H9 (cell line): ENCODE measurements at regions not wholly inside any gene's neighbourhood (a gene's known extent, or its start where the extent isn't known, plus 50 kb on each side); places are given as distances from the start of the nearest gene placed in this dataset.

Experiments
- DNase-seq: peaks from one replicate; pipeline ENCODE4 v3.0.0-alpha.2; 2017
- H2AFZ ChIP-seq: one replicate; pipeline ENCODE4 v1.6.1; 2013; ENCODE audit warnings: mild to moderate bottlenecking, low read length, control low read depth, moderate library complexity
- H2AK5ac ChIP-seq: 2 replicates; pipeline ENCODE4 v1.6.1; 2013; ENCODE audit warnings: low read length, control low read depth, mixed read lengths; ENCODE audit not compliant: insufficient read length
- H2BK120ac ChIP-seq: one replicate; pipeline ENCODE4 v1.6.1; 2013; ENCODE audit warnings: low read depth, mild to moderate bottlenecking, low read length, control low read depth, inconsistent platforms; ENCODE audit not compliant: poor library complexity, severe bottlenecking
- H2BK12ac ChIP-seq: 2 replicates; pipeline ENCODE4 v1.6.1; 2013; ENCODE audit warnings: low read length, control low read depth, mixed read lengths, low read depth; ENCODE audit not compliant: insufficient read length
- H2BK15ac ChIP-seq: 2 replicates; pipeline ENCODE4 v1.6.1; 2013; ENCODE audit warnings: low read depth, low read length, control low read depth
- H2BK20ac ChIP-seq: one replicate; pipeline ENCODE4 v1.6.1; 2013; ENCODE audit warnings: low read depth, mild to moderate bottlenecking, low read length, control low read depth, inconsistent platforms; ENCODE audit not compliant: poor library complexity, severe bottlenecking
- H2BK5ac ChIP-seq: 2 replicates; pipeline ENCODE4 v1.6.1; 2013; ENCODE audit warnings: low read length, control low read depth, mixed read lengths; ENCODE audit not compliant: insufficient read length
- H3K14ac ChIP-seq: 2 replicates; pipeline ENCODE4 v1.6.1; 2013; ENCODE audit warnings: low read length, control low read depth; ENCODE audit not compliant: insufficient read depth
- H3K18ac ChIP-seq: 2 replicates; pipeline ENCODE4 v1.6.1; 2013; ENCODE audit warnings: low read depth, mild to moderate bottlenecking, mixed read lengths, low read length, control low read depth; ENCODE audit not compliant: insufficient read length
- H3K23ac ChIP-seq: 2 replicates; pipeline ENCODE4 v1.6.1; 2013; ENCODE audit warnings: low read length, control low read depth, mixed read lengths, low read depth; ENCODE audit not compliant: insufficient read length
- H3K23me2 ChIP-seq: 2 replicates; pipeline ENCODE4 v1.6.1; 2013; ENCODE audit warnings: low read depth, mild to moderate bottlenecking, mixed read lengths, low read length, control low read depth; ENCODE audit not compliant: insufficient read length, poor library complexity, severe bottlenecking
- H3K27ac ChIP-seq: 2 replicates; pipeline ENCODE4 v1.5.1; 2013; ENCODE audit warnings: low read length, control low read depth, mixed read lengths, low read depth; ENCODE audit not compliant: insufficient read length
- H3K27me3 ChIP-seq: 2 replicates; pipeline ENCODE4 v1.6.1; 2013; ENCODE audit warnings: low read length, control low read depth, inconsistent platforms; ENCODE audit not compliant: insufficient read depth
- H3K4ac ChIP-seq: 2 replicates; pipeline ENCODE4 v1.6.1; 2013; ENCODE audit warnings: low read depth, mild to moderate bottlenecking, control low read depth, inconsistent platforms, low read length, moderate library complexity
- H3K4me1 ChIP-seq: 2 replicates; pipeline ENCODE4 v1.6.1; 2013; ENCODE audit warnings: low read length, control low read depth, inconsistent platforms; ENCODE audit not compliant: insufficient read depth
- H3K4me2 ChIP-seq: 2 replicates; pipeline ENCODE4 v1.6.1; 2013; ENCODE audit warnings: low read length, control low read depth, mixed read lengths; ENCODE audit not compliant: insufficient read length, insufficient read depth
- H3K56ac ChIP-seq: 2 replicates; pipeline ENCODE4 v1.6.1; 2013; ENCODE audit warnings: low read depth, mild to moderate bottlenecking, mixed read lengths, low read length, control low read depth; ENCODE audit not compliant: insufficient read length
- H3K79me1 ChIP-seq: 2 replicates; pipeline ENCODE4 v1.6.1; 2013; ENCODE audit warnings: low read depth, mild to moderate bottlenecking, moderate library complexity, low read length, control low read depth, inconsistent platforms; ENCODE audit not compliant: insufficient read depth, poor library complexity, severe bottlenecking
- H3K79me2 ChIP-seq: 2 replicates; pipeline ENCODE4 v1.6.1; 2013; ENCODE audit warnings: low read length, control low read depth, inconsistent platforms; ENCODE audit not compliant: insufficient read depth
- H3K9ac ChIP-seq: 2 replicates; pipeline ENCODE4 v1.6.1; 2013; ENCODE audit warnings: low read length, control low read depth, mixed read lengths; ENCODE audit not compliant: insufficient read length; ENCODE audit errors: extremely low read depth
- H3K9me3 ChIP-seq: one replicate; pipeline ENCODE4 v1.6.1; 2013; ENCODE audit warnings: low read depth, low read length, inconsistent platforms; ENCODE audit not compliant: control insufficient read depth
- H3T11ph ChIP-seq: one replicate; pipeline ENCODE4 v1.6.1; 2013; ENCODE audit warnings: mild to moderate bottlenecking, low read length, control low read depth, inconsistent platforms
- H4K20me1 ChIP-seq: one replicate; pipeline ENCODE4 v1.6.1; 2013; ENCODE audit not compliant: control insufficient read depth, insufficient read length, insufficient read depth
- H4K5ac ChIP-seq: 2 replicates; pipeline ENCODE4 v1.6.1; 2013; ENCODE audit warnings: low read depth, mild to moderate bottlenecking, mixed read lengths, low read length, control low read depth; ENCODE audit not compliant: insufficient read length
- H4K8ac ChIP-seq: replicated peaks from 2 replicates; pipeline ENCODE4 v1.6.1; 2013; ENCODE audit warnings: low read length, control low read depth, mixed read lengths, low read depth; ENCODE audit not compliant: insufficient read length
- H4K91ac ChIP-seq: 2 replicates; pipeline ENCODE4 v1.6.1; 2013; ENCODE audit warnings: low read depth, mild to moderate bottlenecking, moderate library complexity, mixed read lengths, low read length, control low read depth; ENCODE audit not compliant: insufficient read length
- H3K27ac Mint-ChIP-seq, 3 experiments: 2 replicates in 2 of 3; 3 replicates in 1 of 3; pipeline ENCODE4 v1.8.0; 2020 to 2021; ENCODE audit warnings: mixed read lengths in 3 of 3, mild to moderate bottlenecking in 1 of 3, moderate library complexity in 1 of 3
- H3K27me3 Mint-ChIP-seq: 2 replicates; pipeline ENCODE4 v1.8.0; 2021; ENCODE audit warnings: low read depth, mild to moderate bottlenecking, moderate library complexity, mixed read lengths
- H3K36me3 Mint-ChIP-seq, 3 experiments: 2 replicates in 2 of 3; 3 replicates in 1 of 3; pipeline ENCODE4 v1.8.0; 2020 to 2021; ENCODE audit warnings: low read depth in 3 of 3, mixed read lengths in 3 of 3; ENCODE audit not compliant: insufficient read depth in 1 of 3
- H3K4me1 Mint-ChIP-seq, 2 experiments: 2 replicates each; pipeline ENCODE4 v1.8.0; 2020; ENCODE audit warnings: mixed read lengths in 2 of 2
- H3K4me3 Mint-ChIP-seq, 2 experiments: 2 replicates in 1 of 2; 3 replicates in 1 of 2; pipeline ENCODE4 v1.8.0; 2020 to 2021; ENCODE audit warnings: mild to moderate bottlenecking in 2 of 2, mixed read lengths in 2 of 2, moderate library complexity in 1 of 2
- H3K9me3 Mint-ChIP-seq, 2 experiments: 2 replicates in 1 of 2; 3 replicates in 1 of 2; pipeline ENCODE4 v1.8.0; 2020; ENCODE audit warnings: mild to moderate bottlenecking in 2 of 2, mixed read lengths in 2 of 2, moderate library complexity in 1 of 2
- WGBS: extraction: QIAGEN DNeasy Blood & Tissue Kit; methylation state at CpG from one replicate; pipeline ENCODE4 v1.1.7; 2013; ENCODE audit warnings: missing lambda C conversion rate, low lambda C conversion rate, mixed read lengths; ENCODE audit not compliant: insufficient read length; ENCODE audit errors: extremely low coverage; 5-methylcytosine and 5-hydroxymethylcytosine counted together
- TF ChIP-seq, protein P1 (sequence below): fragments of 200-600 bp; sonication (generic); conservative IDR thresholded peaks from 3 replicates; pipeline ENCODE4 v1.8.0; 2021; ENCODE audit warnings: antibody characterized with exemption, mild to moderate bottlenecking

DNA sequence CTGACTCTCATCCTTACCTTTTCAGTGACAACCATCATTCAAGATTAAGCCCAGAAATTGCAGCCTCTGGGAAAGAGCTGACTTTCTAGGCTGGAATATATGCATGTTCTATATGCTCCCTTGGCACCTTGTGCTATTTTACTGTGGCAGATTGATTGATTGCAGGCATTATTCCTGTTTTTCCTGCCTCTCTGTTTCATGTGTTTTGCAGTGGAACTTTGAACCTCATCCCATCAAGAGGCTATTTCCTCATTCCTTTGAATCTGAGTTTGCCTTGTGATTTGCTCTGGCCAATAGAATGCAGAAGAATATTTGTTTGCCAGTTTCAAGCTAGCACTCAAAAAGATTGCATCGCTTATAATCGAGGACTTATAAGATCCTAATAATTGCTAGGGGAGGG lies 174.8 kb upstream of the DCN start:
- Histone ChIP-seq H3K4ac (no peak overlapping the region), H3K23me2 (no peaks in the 10 kb centered on the region), H2BK20ac (no peak overlapping the region), H4K20me1 (no peaks in the 10 kb centered on the region), H2BK120ac (no peak overlapping the region), H3K9me3 (no peaks in the 10 kb centered on the region), H3K27ac (no peak overlapping the region), H2AFZ (no peak overlapping the region), H3K79me2 (no peaks in the 10 kb centered on the region), H4K91ac (no peak overlapping the region), H2BK5ac (no peak overlapping the region), H3T11ph (no peak overlapping the region), H4K8ac (no peak overlapping the region), H3K9ac (no peak overlapping the region), H3K56ac (no peak overlapping the region), H2BK15ac (no peak overlapping the region), H2AK5ac (no peak overlapping the region), H3K79me1 (no peaks in the 10 kb centered on the region), H4K5ac (no peak overlapping the region), H3K4me1 (no peaks in the 10 kb centered on the region), H3K18ac (no peak overlapping the region), H3K23ac (no peak overlapping the region), H3K27me3 (no peaks in the 10 kb centered on the region), H2BK12ac (no peak overlapping the region), H3K4me2 (no peak overlapping the region), H3K14ac (no peak overlapping the region)
- no peak for DNase-seq
- Mint-ChIP-seq H3K36me3 (no peaks in the 10 kb centered on the region), H3K27ac (no peak overlapping the region), H3K27me3 (no peaks in the 10 kb centered on the region), H3K9me3 (no peaks in the 10 kb centered on the region), H3K4me3 (no peak overlapping the region), H3K4me1 (peaks cover 4 to 5% of the 10 kb centered on the region in 2 experiments)
- TF ChIP-seq, protein P1, sequence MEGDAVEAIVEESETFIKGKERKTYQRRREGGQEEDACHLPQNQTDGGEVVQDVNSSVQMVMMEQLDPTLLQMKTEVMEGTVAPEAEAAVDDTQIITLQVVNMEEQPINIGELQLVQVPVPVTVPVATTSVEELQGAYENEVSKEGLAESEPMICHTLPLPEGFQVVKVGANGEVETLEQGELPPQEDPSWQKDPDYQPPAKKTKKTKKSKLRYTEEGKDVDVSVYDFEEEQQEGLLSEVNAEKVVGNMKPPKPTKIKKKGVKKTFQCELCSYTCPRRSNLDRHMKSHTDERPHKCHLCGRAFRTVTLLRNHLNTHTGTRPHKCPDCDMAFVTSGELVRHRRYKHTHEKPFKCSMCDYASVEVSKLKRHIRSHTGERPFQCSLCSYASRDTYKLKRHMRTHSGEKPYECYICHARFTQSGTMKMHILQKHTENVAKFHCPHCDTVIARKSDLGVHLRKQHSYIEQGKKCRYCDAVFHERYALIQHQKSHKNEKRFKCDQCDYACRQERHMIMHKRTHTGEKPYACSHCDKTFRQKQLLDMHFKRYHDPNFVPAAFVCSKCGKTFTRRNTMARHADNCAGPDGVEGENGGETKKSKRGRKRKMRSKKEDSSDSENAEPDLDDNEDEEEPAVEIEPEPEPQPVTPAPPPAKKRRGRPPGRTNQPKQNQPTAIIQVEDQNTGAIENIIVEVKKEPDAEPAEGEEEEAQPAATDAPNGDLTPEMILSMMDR: no peak
- no CpG with 5 or more reads among the region's 2 CpGs for WGBS
